Medulla oblongata (tissue), 1 donor: ENCODE measurements at regions not wholly inside any gene's neighbourhood (a gene's known extent, or its start where the extent isn't known, plus 50 kb on each side); places are given as distances from the start of the nearest gene placed in this dataset.
A peak's percentile ranks its signal among the peaks of the same experiment; 100 is the strongest.

ENCODE experiments used
- DNase-seq: peaks from one replicate; pipeline ENCODE4 v3.0.0-alpha.2; 2015; ENCODE audit errors: extremely low spot score

DNA sequence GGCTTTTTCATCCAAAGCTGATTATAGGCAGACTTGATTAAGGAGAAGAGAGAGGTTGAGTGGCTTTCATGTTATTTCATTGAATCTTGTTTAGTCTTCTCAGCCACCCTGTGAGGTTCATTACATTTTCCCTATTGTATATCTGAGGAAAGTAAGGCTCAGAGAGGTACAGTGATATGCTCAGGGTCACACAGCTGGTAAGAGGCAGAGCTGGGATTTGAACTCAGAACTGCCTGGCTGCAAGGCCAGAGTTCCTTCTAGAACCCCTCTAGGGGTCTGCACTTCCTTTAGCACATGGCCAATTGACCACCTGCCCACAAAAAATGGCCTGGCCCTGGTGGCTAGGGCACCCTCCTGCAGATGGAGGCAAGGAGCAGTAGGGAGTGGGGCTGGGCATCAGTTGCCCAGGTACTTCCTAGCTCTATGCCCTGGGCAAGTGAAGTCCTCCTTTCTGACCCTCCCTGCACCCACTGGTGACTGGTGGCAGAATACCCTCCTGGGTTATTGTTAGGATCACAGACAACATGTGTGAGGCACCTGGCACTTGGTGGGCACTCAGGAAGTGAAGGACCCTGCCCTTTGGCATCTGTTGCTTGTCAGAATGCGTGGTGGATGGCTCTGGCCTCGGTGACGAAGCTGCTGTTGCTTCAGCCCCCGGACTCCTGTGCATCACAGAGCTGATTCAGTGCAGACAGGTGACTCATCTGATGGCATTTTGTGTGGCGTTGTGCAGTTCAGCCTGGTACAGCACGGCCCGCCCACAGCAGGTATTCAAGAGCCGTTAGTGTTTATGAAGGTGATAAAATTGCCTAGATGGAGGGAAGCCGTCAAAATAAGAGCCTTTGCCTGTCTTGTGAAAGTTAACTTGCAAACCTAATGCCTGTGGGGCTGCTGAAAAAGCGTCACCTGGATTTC, 115.8 kb downstream of the SLC25A47 start:
- DNase-seq: no peak

DNA sequence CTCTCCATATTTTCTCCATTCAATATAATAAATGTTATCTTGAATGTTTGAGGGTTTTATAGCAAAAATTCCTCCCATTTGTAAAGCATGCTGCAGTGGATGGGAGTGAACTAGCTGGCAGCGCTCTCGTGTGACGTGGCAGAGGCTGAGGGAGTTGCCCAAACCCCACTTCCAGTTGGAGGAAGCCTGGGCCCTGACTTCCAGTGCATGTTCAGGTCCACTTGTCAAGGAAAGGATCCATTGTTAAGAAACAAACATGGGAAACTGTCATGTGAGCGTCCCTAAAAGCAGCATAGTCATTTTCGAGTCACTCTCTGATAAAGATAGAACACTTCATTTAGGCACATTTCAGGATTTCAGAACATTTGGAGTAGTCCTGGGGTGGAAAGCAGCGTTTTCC, 116.6 kb downstream of the SLC25A47 start:
- no peak for DNase-seq

DNA sequence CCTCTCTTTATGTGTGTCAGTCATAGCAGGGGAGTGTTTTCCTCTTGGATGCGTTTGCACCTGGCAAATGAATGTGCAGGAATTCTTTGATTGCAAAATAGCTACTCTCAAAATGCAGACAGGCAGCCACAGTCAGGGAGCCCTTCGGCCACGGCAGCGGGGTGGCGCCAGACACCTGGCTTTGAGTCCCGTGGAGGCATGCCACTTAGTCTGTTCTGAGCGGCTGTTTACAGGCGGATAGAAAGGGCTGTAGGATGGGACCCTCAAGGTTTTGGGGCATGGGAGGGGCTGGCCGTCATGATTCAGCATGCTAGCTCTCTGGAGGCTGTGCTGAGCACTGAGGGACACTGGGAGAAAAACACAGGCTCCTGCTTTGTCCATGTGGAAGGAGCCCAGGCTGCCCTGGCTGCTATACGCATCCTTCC, 117.1 kb downstream of the SLC25A47 start:
- DNase-seq: peak; percentile 81

DNA sequence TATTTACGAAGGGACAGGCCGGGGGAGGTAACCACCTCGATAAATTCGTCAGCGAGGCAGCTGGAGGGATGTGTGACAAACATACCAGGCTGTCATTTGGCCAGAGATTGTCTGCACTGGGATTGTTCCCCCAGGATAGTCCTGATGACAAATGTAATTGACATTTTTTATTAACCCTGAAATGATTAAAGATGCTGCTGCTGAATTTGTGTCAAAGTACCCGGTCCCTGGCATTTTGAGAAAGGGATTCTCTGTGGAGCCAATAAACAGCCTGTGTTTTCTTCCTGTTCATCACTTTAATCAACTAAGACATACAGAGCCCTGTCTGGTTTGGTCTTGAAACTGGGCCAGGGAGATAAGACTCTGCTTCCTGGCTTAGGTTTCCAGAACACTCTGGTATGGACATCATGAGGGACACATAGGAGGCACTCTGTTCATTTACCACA, 117.6 kb downstream of the SLC25A47 start:
- no peak for DNase-seq

DNA sequence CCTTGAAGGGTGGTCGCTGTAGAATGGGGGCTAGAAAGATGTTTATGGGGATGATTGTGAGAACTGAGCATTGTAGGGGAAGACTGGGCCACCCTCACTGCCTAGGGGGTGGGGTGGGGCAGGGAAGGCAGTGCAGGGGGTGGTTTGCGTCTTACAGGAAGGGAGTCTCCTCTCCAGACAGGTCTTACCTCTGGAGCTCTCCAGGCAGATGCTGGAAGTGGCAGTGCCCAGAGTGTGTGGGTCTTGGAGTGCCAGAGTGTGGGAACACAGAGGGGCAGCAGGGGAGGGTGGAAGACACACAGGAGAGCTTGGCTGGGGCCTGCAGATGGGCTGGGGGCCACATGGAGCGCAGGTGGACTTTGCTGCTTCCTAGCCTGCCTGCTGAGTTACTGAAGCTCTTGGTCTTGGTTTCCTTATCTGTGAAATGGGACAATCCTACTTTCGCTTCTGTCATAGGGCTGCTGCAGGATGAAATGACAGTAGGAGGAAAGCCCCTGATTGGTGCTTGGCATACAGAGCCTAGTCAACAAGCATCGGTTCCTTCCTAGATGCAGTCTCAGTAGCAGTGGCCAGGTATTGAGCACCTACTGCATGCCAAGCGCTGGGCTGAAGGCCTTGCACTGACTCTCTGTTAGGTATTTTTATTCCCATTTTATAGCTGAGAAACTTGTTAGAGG, 118.3 kb downstream of the SLC25A47 start:
- DNase-seq: no peak

DNA sequence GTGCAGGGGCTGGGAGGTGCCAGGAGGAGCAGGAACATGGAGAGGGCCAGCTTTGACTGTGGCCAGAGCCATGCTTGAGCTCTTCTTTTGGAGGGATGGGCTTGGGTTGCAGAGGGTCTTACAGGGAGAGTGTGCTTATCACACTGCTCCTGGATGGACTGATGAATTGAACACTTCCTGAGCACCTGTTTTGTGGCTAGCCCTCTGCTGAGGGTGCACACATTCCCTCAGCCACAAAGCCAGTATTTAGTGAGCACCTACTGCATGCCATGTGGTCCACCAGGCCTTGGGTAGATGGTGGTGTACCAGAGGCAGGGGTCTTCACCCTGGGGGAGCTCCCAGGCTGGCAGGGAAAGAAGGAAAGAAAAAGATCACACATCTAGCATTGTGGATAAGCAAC, 118.9 kb downstream of the SLC25A47 start:
- no peak for DNase-seq

DNA sequence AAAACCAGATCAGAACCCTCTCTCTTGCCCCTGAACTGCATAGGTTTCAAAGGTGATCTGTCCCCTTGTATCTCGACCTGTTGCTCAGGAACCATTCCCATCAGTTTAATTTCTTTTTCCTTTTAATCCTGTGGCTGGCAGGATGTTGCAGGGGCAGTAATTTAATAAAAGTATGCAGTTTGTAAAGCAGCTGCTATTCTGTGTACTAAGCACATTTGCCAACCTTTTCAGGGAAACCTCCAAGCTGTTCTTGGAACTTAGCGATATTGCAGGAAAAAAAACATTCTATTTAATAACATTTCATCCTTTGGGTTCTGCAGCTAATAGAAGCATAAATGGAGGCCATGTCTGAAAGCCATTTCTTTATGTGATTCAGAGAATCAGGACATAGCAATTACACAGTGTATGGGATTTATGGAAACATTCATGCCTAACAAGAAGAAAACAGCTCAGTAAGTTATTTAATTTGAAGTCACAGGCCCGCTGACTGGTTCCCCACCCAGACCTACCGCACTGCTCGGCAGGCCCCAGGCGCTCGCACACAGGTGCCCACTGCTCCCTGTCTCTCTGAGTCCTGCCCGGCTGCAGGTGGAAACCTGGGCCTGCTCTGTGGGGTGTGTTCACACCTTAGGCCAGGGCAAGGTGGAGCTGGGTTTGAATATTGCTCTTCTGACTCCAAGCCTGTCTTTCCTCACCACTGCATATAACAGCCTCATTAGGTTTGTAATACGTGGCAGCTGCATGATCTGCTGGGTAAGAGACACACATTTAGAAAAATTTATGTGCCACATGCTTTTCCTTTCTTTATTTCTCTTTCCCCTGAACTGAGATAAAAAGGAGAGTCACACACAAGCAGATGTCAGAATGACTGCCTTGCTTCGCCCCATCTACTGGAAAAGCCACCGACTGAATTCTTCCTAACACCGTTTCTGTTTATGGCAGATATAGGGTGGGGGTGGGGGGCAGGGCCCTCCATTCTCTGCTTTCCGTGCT, 119.7 kb downstream of the SLC25A47 start:
- DNase-seq: no peak

DNA sequence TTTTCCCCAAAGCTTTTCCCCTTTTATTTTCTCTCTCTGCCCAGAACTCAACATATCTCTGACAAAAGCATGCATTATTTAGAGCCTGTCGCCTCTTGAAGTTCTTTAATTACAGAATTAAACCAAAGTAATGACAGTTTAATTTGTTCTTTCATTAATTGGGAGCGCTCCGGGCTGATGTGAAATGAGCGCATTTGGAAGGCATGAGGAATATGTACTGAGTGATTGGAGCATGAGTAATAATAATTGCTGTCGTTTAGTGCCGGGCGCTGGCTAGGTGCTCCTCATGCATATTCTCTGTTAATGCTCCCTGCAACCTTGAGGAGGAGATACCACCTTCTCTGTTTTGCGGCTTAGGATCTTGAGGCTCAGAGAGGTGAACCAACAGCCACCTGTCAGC, 120.5 kb downstream of the SLC25A47 start:
- DNase-seq: no peak

DNA sequence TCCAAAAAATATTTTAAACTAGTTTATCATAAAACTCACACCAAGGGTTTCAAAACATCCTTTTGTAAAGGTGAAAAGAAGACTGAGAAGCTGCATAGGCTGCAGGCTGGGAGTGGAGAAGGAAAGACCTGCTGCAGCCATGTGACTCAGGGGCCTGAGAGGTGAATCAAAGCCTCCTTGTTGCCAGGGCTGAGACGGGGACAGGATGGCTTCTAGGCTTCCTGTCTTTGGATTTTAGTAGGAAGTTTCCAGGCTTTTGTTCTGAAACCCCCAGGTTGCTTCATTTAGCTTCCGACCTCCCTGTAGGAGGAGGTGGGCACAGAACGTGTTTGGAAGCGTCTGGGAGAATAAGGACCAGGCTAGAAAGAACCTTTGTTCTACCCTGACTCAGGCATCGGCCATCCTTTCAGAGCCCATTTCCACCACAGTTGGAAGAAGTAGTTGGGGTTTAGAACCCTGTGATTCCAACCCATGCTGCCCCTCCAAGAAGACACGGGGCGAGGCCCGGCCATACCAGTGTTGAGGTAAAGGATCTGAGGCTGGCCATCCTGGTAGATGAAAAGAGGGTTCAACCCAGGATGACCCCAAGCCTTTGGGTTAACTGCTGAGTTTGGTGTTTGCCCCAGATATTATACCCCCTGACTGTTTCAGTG, 122.4 kb downstream of the SLC25A47 start:
- no peak for DNase-seq

DNA sequence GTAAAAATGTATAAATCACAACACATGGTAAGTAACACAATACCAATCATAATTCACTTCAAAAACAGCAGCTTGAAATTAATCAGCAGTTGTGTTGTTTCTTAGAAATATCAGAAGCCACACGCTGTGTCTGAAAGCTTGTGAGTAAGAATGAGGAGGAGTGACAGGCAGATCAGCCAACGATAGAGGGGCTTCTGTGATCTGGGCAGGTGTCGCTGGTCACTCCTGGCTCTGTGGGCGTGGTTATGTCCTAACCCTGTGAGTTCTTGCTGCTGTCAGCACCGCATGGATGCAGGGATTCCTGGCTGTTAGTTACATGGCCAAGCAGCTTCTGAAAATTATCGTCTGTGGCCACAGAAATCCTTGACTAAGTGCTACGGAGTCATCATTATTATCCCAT, 123.4 kb downstream of the SLC25A47 start:
- DNase-seq: no peak

DNA sequence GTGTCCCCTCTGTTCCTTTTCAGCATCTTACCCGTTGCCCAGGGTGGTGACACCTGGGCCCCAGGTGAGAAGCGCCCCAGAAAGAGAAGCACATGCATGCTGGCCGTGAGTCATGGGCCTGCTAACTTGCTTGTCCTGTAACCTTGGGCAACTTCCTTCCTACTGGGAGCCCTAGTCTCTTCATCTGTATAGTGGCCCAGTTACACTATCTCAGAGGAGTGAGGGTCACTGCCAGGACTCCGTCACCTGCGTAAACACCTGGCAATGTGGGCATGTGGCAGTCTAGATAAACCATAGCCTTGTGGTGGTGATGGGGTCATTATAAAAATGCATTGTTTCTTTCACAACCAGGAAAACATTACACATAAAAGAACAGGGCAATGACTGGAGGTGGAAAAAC, 125.2 kb downstream of the SLC25A47 start:
- DNase-seq: no peak

DNA sequence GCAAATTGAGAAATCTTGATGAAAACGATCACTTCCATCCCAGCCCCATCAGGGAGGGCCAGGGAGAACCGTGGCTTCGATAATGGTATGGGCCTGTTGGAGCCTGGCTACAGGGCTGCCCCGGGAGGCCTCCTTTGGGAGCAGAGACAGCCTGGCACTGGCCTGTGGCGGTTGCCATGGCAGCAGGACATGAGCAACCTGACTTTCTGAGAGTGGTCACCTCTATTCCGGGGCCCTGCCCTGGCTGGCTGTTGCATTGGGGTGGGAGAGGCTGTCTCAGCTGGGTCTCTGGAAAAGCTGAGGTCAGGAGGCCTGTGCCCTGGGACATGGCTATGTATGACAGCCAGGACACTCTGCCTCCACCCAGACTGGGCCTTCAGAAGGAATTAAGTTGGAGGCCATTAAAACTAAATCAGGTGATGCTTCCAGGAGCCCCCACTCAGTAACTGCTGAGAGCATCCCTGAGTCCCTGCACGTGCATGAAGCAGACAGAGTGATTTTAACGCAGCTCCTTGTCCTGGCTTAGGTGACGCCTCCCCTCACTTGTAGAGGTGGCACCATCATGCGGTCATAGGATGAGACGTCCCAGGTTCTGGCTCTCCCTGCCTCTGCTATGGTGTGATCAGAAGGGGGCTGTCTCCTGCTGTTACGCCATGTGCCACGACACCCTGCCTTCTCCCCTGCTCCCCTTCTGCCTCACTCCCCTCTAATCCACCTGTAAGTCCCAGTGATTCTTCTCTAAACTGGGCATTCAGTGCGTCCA, 126.3 kb downstream of the SLC25A47 start:
- DNase-seq: no peak

DNA sequence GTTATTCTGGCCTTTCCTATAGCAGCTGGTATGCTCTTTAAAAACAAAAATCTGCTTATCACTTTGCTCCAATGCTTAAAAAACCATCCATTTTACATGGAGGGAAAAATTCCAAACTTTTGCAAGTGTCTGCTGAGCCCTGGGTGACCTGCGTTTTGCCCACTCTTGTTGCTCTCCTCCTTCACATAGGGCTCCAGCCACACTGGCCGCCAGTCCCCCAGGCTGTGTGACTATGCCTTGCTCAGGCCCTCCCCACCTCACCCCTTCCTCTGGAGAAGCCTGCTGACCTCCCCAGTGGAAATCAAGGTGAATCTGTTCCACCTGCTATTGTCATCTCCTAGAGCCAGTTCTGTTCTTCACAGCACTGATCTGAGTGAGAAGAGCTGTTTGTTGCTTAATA, 126.9 kb downstream of the SLC25A47 start:
- no peak for DNase-seq

DNA sequence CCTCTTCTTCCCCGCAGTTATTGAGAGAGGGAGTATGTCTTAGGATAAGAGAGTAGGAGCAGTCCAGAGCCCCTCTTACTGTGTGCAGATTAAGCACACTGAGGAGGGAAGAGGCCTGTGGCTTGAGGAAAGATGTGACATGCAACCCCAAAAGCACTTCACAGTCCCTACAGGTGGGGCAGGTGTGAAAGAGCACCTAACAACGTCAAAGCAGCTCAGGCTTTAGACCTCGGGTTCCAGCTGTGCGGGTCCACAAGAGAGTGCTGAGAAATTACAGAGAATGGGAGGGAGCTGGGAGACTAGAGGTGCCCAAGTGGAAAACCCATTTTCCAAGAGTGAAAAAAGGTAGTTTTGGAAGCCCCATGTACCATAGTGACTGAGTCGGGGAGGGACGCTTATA, 127.6 kb downstream of the SLC25A47 start:
- no peak for DNase-seq

DNA sequence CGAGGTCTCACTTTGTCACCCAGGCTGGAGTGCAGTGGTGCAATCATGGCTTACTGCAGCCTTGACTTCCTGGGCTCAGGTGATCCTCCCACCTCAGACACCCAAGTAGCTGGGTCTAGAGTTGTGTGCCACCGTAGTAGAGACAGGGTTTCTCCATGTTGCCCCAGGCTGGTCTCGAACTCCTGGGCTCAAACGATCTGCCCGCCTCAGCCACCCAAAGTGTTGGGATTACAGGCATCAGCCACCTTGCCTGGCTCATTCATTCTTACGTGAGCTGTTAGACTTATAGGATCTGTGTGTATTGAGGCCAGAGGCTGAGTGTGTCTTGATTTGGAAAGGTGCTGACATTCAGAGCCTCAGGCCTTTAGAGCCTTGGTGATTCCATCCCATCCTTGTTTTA, 128.1 kb downstream of the SLC25A47 start:
- no peak for DNase-seq

DNA sequence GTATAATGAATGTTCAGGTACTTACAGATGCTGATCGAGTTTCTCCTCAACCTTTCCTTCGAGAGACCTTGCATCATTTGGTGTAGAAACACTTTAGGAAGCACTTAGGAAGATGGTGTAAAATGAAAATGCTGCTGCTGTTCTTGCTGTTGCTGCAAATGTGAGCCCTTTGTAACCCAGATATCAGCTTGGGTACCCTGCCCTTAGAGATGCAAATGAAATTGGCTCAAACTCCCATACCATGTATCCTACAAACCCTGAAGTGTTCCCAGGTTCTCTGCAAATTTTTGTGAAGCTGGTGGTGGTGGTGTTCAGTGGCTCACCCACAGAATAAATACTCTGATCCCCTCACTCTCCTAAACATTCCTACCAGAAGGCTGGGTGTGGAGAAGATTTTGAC, 130.8 kb downstream of the SLC25A47 start:
- no peak for DNase-seq

DNA sequence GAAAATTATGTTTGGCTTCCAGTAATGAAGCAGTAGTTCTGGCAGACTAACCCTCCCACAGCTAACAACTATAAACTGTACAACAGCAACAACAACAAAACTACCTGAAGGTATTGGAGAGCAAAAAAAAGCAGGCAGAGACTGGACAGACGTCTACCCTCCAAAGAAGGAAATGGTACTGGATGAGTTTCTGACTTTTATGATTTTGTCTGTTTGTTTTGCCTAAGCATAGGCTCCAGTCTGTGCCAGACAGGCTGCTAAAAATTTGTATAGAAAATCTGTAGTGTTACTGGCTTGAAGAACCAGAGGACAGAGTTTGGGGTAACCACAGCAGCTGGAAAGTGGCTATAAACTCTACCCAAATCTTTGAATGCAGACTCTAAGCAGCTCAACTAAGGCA, 131.3 kb downstream of the SLC25A47 start:
- DNase-seq: no peak

DNA sequence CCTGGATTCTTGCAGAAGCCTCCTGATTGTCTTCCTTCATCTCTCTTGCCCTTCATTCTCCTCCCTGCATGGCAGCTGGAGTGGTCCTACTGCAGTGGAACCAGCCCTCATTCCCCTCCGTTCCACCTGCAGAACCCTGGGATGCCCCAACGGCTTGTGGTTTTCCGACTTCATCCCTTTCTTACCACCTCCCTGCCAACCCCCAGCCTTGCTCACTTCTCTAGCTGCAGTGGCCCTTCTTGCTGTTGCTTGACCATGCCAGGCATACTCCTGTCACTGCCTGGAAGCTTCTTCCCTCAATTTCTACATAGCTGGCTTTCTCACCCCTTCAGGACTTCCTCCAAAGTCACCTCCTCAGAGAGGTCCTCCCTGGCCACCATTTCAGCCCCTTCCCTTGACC, 123.3 kb downstream of the BEGAIN start:
- no peak for DNase-seq

DNA sequence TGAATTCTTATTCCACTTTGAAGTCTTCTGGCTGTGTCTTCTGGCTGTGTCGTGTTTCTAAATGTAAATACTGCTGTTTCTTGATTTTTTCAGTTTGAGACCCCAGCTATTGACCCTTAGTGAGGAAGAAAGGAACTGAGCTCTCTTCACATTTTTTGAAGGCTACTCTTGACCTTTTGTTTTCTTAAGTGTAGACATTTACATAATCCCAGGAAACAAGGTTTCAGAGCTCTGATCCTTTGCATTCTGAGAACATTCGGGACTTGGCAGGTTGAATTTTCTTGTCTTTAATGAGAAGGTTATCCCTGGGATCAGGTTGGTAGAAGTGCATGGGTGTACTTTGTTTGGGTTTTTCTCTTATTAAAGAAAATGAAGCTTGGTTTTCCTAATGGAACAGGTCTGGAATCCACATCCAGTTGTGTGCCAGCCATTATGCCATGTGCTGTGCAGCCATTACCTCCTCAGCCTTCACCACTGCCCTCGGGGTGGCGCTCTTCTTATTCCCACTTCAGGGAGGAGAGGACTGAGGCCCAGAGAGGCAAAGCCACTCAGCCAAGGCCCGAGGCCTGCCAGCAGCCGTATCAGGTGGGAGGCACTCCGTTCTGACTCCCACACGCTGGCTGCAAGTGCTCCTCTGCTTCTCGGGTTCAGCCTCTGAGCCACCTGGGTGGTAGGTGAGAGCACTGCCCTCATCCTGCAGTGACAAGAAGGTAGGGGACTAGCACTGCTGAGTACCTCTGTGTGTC, 120.9 kb downstream of the BEGAIN start:
- no peak for DNase-seq
